ENCODE measurements at regions not wholly inside any gene's neighbourhood (a gene's known extent, or its start where the extent isn't known, plus 50 kb on each side); places are given as distances from the start of the nearest gene placed in this dataset.

GRCh38 chr6:145224450-145224849 is 510.9 kb downstream of the EPM2A start:
- no peak for TF ChIP-seq CTCF (conservative IDR thresholded peaks at IDR 0.05)
- TF ChIP-seq ZFX (IDR thresholded peaks at IDR 0.05): no peak
- H3K27ac ChIP-seq: no peak overlapping the region

DNA sequence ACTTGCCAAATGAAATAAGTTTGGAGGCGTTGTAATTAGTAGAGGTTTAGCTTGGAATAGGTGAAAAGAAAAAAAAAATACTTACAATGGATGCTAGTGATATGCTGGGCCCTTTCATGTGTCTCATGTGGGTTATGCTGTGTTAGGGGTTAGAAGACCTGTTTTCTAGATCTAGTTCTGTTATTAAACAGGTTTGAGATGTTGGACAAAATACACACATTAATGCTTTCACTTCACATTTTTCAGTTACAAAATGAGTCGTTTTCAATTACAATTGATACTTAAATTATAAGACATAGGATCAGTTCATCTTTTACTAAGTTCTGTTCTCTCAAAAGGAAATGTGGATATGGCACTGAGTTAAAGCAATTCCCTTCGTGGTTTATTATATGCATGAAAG is 509.8 kb downstream of the EPM2A start:
- TF ChIP-seq CTCF (conservative IDR thresholded peaks at IDR 0.05): no peak
- TF ChIP-seq ZFX (IDR thresholded peaks at IDR 0.05): no peak
- no peak overlapping the region for H3K27ac ChIP-seq

GRCh38 chr6:145227593-145227992 is 507.7 kb downstream of the EPM2A start:
- no peak overlapping the region for H3K27ac ChIP-seq
- TF ChIP-seq ZFX (IDR thresholded peaks at IDR 0.05): no peak
- no peak for TF ChIP-seq CTCF (conservative IDR thresholded peaks at IDR 0.05)

- H3K27ac ChIP-seq: no peak overlapping the region
Measured at GRCh38 chr6:145228962-145229582, 506.2 kb downstream of the EPM2A start.

GRCh38 chr6:145233955-145234354 is 501.4 kb downstream of the EPM2A start:
- no peak for TF ChIP-seq ZFX (IDR thresholded peaks at IDR 0.05)
- no peak for TF ChIP-seq CTCF (conservative IDR thresholded peaks at IDR 0.05)
- no peak overlapping the region for H3K27ac ChIP-seq

More at GRCh38 chr6:145228962-145229582, 506.2 kb downstream of the EPM2A start:
- no peak for TF ChIP-seq CTCF (conservative IDR thresholded peaks at IDR 0.05)
- no peak for TF ChIP-seq ZFX (IDR thresholded peaks at IDR 0.05)

DNA sequence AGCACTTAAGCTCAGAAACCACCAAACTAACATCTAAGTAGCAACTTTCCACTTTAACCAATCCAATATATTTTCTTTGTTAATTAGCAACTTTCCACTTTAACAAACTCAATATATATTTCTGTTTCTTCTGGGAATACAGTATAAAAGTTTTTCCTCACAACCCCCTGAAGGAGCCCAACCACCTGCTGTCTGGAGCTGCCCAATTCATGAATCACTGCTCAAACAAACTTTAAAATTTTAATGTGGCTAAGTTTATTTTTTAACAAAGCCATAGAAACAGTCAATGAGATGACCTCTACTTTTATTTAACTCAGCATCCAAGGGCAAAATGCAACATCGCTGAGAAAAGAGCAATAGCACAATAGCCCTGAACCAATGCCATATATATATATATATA is 500.1 kb downstream of the EPM2A start:
- no peak for TF ChIP-seq CTCF (conservative IDR thresholded peaks at IDR 0.05)
- TF ChIP-seq ZFX (IDR thresholded peaks at IDR 0.05): no peak
- no peak overlapping the region for H3K27ac ChIP-seq

- TF ChIP-seq CTCF (conservative IDR thresholded peaks at IDR 0.05): no peak
- no peak overlapping the region for H3K27ac ChIP-seq
Measured at GRCh38 chr6:145238787-145239186, 496.5 kb downstream of the EPM2A start.

Data from C4-2B (cell line).